ENCODE measurements at regions not wholly inside any gene's neighbourhood (a gene's known extent, or its start where the extent isn't known, plus 50 kb on each side); places are given as distances from the start of the nearest gene placed in this dataset.

- DNase-seq (ENCODE audit: low spot score): no peak
- TF ChIP-seq, protein P1, sequence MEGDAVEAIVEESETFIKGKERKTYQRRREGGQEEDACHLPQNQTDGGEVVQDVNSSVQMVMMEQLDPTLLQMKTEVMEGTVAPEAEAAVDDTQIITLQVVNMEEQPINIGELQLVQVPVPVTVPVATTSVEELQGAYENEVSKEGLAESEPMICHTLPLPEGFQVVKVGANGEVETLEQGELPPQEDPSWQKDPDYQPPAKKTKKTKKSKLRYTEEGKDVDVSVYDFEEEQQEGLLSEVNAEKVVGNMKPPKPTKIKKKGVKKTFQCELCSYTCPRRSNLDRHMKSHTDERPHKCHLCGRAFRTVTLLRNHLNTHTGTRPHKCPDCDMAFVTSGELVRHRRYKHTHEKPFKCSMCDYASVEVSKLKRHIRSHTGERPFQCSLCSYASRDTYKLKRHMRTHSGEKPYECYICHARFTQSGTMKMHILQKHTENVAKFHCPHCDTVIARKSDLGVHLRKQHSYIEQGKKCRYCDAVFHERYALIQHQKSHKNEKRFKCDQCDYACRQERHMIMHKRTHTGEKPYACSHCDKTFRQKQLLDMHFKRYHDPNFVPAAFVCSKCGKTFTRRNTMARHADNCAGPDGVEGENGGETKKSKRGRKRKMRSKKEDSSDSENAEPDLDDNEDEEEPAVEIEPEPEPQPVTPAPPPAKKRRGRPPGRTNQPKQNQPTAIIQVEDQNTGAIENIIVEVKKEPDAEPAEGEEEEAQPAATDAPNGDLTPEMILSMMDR (conservative IDR thresholded peaks at IDR 0.05; ENCODE audit: low read length): no peak
- Histone ChIP-seq H3K4me2 (ENCODE audit: low read length) (no peak overlapping the region), H3K36me3 (ENCODE audit: insufficient read depth, low read length) (no peaks in the 10 kb centered on the region), H3K9me2 (ENCODE audit: insufficient read depth, low read length) (no peaks in the 10 kb centered on the region), H2AFZ (ENCODE audit: low read length) (no peak overlapping the region), H3K9me3 (ENCODE audit: low read length) (no peaks in the 10 kb centered on the region), H3K4me1 (ENCODE audit: insufficient read depth, low read length, poor library complexity, severe bottlenecking) (no peaks in the 10 kb centered on the region), H4K20me1 (ENCODE audit: insufficient read depth, low read length) (no peaks in the 10 kb centered on the region), H3K4me3 (ENCODE audit: low read depth, low read length, poor library complexity, severe bottlenecking) (no peak overlapping the region), H3K27ac (ENCODE audit: low read depth, low read length, poor library complexity, severe bottlenecking) (no peak overlapping the region), H3K79me2 (ENCODE audit: insufficient read depth, low read depth, low read length) (no peaks in the 10 kb centered on the region)
- intact Hi-C loops (cut with micrococcal nuclease; ENCODE audit: unreplicated experiment): no loop called here
- BruUV-seq (replicated peaks): no TSS peak
- ChIA-PET POLR2A (no interaction called here), CTCF (ENCODE audit: unreplicated experiment) (no interaction called here)
Observed at GRCh38 chr7:115354925-115355324, 433.0 kb downstream of the MDFIC start.

DNA sequence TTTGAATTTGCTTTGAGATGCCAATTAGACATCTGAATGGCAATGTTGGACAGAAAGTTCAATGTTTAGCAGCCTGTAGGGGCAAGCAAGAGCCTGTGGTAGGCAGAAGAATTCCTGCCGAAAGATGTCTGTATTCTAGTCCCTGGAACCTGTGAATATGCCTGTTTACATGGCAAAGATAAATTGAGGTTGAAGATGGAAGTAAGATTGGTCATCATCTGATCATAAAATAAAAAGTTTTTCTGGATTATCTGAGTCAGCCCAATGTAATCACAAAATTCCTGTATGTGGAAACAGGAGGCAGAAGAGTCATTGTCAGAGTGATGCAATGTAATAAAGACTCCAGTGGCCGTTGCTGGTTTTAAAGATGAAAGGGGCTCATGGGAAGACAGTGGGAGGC, 430.5 kb downstream of the MDFIC start:
- Histone ChIP-seq H3K36me3 (ENCODE audit: insufficient read depth, low read length) (no peaks in the 10 kb centered on the region), H2AFZ (ENCODE audit: low read length) (no peak overlapping the region), H4K20me1 (ENCODE audit: insufficient read depth, low read length) (no peaks in the 10 kb centered on the region), H3K27ac (ENCODE audit: low read depth, low read length, poor library complexity, severe bottlenecking) (no peak overlapping the region), H3K4me3 (ENCODE audit: low read depth, low read length, poor library complexity, severe bottlenecking) (no peak overlapping the region), H3K4me2 (ENCODE audit: low read length) (no peak overlapping the region), H3K79me2 (ENCODE audit: insufficient read depth, low read depth, low read length) (no peaks in the 10 kb centered on the region), H3K4me1 (ENCODE audit: insufficient read depth, low read length, poor library complexity, severe bottlenecking) (no peaks in the 10 kb centered on the region), H3K9me3 (ENCODE audit: low read length) (no peaks in the 10 kb centered on the region), H3K9me2 (ENCODE audit: insufficient read depth, low read length) (no peaks in the 10 kb centered on the region)
- CTCF ChIA-PET (ENCODE audit: unreplicated experiment): no interaction called here
- POLR2A ChIA-PET: interaction anchor here (0.6 kb wide), 1 partner anchor 123 kb away, joined by 4 read pairs; no protein-coding TSS in a partner anchor
- intact Hi-C loops (cut with micrococcal nuclease; ENCODE audit: unreplicated experiment): no loop called here
- no TSS peak for BruUV-seq (replicated peaks)
- no peak for TF ChIP-seq EZH2phosphoT487 (IDR thresholded peaks at IDR 0.05; ENCODE audit: borderline replicate concordance, low read depth, low read length)
- TF ChIP-seq, protein P1 (conservative IDR thresholded peaks at IDR 0.05; ENCODE audit: low read length): no peak
- DNase-seq (ENCODE audit: low spot score): no peak

- H3K4me2 ChIP-seq (ENCODE audit: low read length): no peak overlapping the region
- DNase-seq (ENCODE audit: low spot score): no peak
- H2AFZ ChIP-seq (ENCODE audit: low read length): no peak overlapping the region
- no peaks in the 10 kb centered on the region for H3K9me2 ChIP-seq (ENCODE audit: insufficient read depth, low read length)
- TF ChIP-seq EZH2phosphoT487 (IDR thresholded peaks at IDR 0.05; ENCODE audit: borderline replicate concordance, low read depth, low read length): no peak
- TF ChIP-seq, protein P1 (conservative IDR thresholded peaks at IDR 0.05; ENCODE audit: low read length): no peak
- no peak overlapping the region for H3K4me3 ChIP-seq (ENCODE audit: low read depth, low read length, poor library complexity, severe bottlenecking)
- no peaks in the 10 kb centered on the region for H3K9me3 ChIP-seq (ENCODE audit: low read length)
- CTCF ChIA-PET (ENCODE audit: unreplicated experiment): no interaction called here
- intact Hi-C loops (cut with micrococcal nuclease; ENCODE audit: unreplicated experiment): no loop called here
- no peaks in the 10 kb centered on the region for H3K79me2 ChIP-seq (ENCODE audit: insufficient read depth, low read depth, low read length)
- no TSS peak for BruUV-seq (replicated peaks)
- no peaks in the 10 kb centered on the region for H3K36me3 ChIP-seq (ENCODE audit: insufficient read depth, low read length)
- H4K20me1 ChIP-seq (ENCODE audit: insufficient read depth, low read length): no peaks in the 10 kb centered on the region
- H3K27ac ChIP-seq (ENCODE audit: low read depth, low read length, poor library complexity, severe bottlenecking): no peak overlapping the region
- no peaks in the 10 kb centered on the region for H3K4me1 ChIP-seq (ENCODE audit: insufficient read depth, low read length, poor library complexity, severe bottlenecking)
- POLR2A ChIA-PET: no interaction called here
Observed at GRCh38 chr7:115350764-115351163, 428.9 kb downstream of the MDFIC start.
